ENCODE measurements at regions not wholly inside any gene's neighbourhood (a gene's known extent, or its start where the extent isn't known, plus 50 kb on each side); places are given as distances from the start of the nearest gene placed in this dataset.

GRCh38 chr6:144415014-144415413, 129.9 kb downstream of the UTRN start (continued):
- no peak for TF ChIP-seq ZMAT5 (CRISPR knock-in tag; IDR thresholded peaks at IDR 0.05; ENCODE audit: borderline replicate concordance, low read depth)
- 0 out of 2 replicates have a peak, but pooled peaks have one; percentile 38 for TF ChIP-seq SMARCE1 (IDR thresholded peaks at IDR 0.05; ENCODE audit: borderline replicate concordance)
- no peak for TF ChIP-seq DMAP1 (CRISPR knock-in tag; IDR thresholded peaks at IDR 0.05)
- no peak for TF ChIP-seq SATB2 (CRISPR knock-in tag; IDR thresholded peaks at IDR 0.05)
- TF ChIP-seq CEBPZ (IDR thresholded peaks at IDR 0.05; ENCODE audit: low read length): no peak
- TF ChIP-seq TARDBP (CRISPR knock-in tag; IDR thresholded peaks at IDR 0.05): peak; percentile 87
- no peak for TF ChIP-seq ZNF709 (CRISPR knock-in tag; IDR thresholded peaks at IDR 0.05)
- TF ChIP-seq SNRNP70 (IDR thresholded peaks at IDR 0.05; ENCODE audit: low read depth, low read length): no peak
- no peak for TF ChIP-seq KLF13 (CRISPR knock-in tag; IDR thresholded peaks at IDR 0.05)
- peak; percentile 76 for TF ChIP-seq PAXIP1 (CRISPR knock-in tag; conservative IDR thresholded peaks at IDR 0.05)
- no peak for TF ChIP-seq MTA1 (CRISPR knock-in tag; IDR thresholded peaks at IDR 0.05; ENCODE audit: borderline replicate concordance)
- peak; percentile 55; the same call in 1 of the 2 replicates for TF ChIP-seq MEF2D (CRISPR knock-in tag; IDR thresholded peaks at IDR 0.05)
- TF ChIP-seq NR1H2 (CRISPR knock-in tag; IDR thresholded peaks at IDR 0.05; ENCODE audit: borderline replicate concordance, low read depth): no peak
- TF ChIP-seq MNT (IDR thresholded peaks at IDR 0.05): no peak
- TF ChIP-seq GTF2F1 (IDR thresholded peaks at IDR 0.05; ENCODE audit: low read length): no peak
- peak; percentile 51; the same call in 1 of the 2 replicates for TF ChIP-seq FOSL1 (CRISPR knock-in tag; IDR thresholded peaks at IDR 0.05; ENCODE audit: borderline replicate concordance)
- TF ChIP-seq AGO1 (IDR thresholded peaks at IDR 0.05; ENCODE audit: low read depth, low read length, poor library complexity, severe bottlenecking): no peak
- no peak for TF ChIP-seq GLMP (CRISPR knock-in tag; IDR thresholded peaks at IDR 0.05; ENCODE audit: borderline replicate concordance)
- no peak for TF ChIP-seq ZNF354B (CRISPR knock-in tag; IDR thresholded peaks at IDR 0.05)
- no peak for TF ChIP-seq MTF1 (CRISPR knock-in tag; IDR thresholded peaks at IDR 0.05)
- TF ChIP-seq GPN1 (CRISPR knock-in tag; IDR thresholded peaks at IDR 0.05; ENCODE audit: borderline replicate concordance): no peak

Data from HepG2 (cell line).